GM23338 (cell line): ENCODE measurements at regions not wholly inside any gene's neighbourhood (a gene's known extent, or its start where the extent isn't known, plus 50 kb on each side); places are given as distances from the start of the nearest gene placed in this dataset.

ENCODE experiments used
- ATAC-seq: fragments of 200-7000 bp; cut with Tn5 transposase; 3 replicates; pipeline ENCODE4 v1.9.1; 2020
- DNase-seq: peaks from one replicate; pipeline ENCODE4 v3.0.0-alpha.2; 2015; ENCODE audit warnings: low spot score
- H2AFZ ChIP-seq: fragments of 200-600 bp; sonication (generic); 2 replicates; pipeline ENCODE4 v1.8.0; 2016; ENCODE audit warnings: antibody characterized with exemption, mild to moderate bottlenecking, moderate library complexity
- H3F3A ChIP-seq: fragments of 200-600 bp; sonication (generic); replicated peaks from 2 replicates; pipeline ENCODE4 v1.8.0; 2017; ENCODE audit warnings: antibody characterized with exemption, mixed run types, low read depth
- H3K27ac ChIP-seq: fragments of 200-600 bp; sonication (generic); 2 replicates; pipeline ENCODE4 v1.6.1; 2016; ENCODE audit warnings: low read depth
- H3K27me3 ChIP-seq: fragments of 200-600 bp; sonication (generic); 2 replicates; pipeline ENCODE4 v1.8.0; 2016; ENCODE audit warnings: mild to moderate bottlenecking, mixed run types, moderate library complexity; ENCODE audit not compliant: insufficient read depth
- H3K36me3 ChIP-seq: fragments of 200-600 bp; sonication (generic); 2 replicates; pipeline ENCODE4 v1.8.0; 2016; ENCODE audit warnings: mild to moderate bottlenecking; ENCODE audit not compliant: insufficient read depth
- H3K4me1 ChIP-seq: fragments of 200-600 bp; sonication (generic); 2 replicates; pipeline ENCODE4 v1.8.0; 2016; ENCODE audit warnings: mild to moderate bottlenecking, moderate library complexity; ENCODE audit not compliant: insufficient read depth
- H3K4me2 ChIP-seq: fragments of 200-600 bp; sonication (generic); 2 replicates; pipeline ENCODE4 v1.7.1; 2017; ENCODE audit warnings: mixed run types
- H3K4me3 ChIP-seq: fragments of 200-600 bp; sonication (generic); 2 replicates; pipeline ENCODE4 v1.6.1; 2016; ENCODE audit warnings: mixed run types
- H3K79me2 ChIP-seq: fragments of 200-600 bp; sonication (generic); replicated peaks from 2 replicates; pipeline ENCODE4 v1.8.0; 2017; ENCODE audit warnings: mild to moderate bottlenecking; ENCODE audit not compliant: insufficient read depth
- H3K9me2 ChIP-seq: fragments of 200-600 bp; sonication (generic); 2 replicates; pipeline ENCODE4 v1.8.0; 2017; ENCODE audit not compliant: insufficient read depth
- H4K20me1 ChIP-seq: fragments of 200-600 bp; sonication (generic); replicated peaks from 2 replicates; pipeline ENCODE4 v1.8.0; 2017; ENCODE audit warnings: mild to moderate bottlenecking; ENCODE audit not compliant: insufficient read depth
- H3K27ac Mint-ChIP-seq: 2 replicates; pipeline ENCODE4 v1.8.0; 2020; ENCODE audit warnings: inconsistent platforms, mild to moderate bottlenecking, moderate library complexity, mixed read lengths
- H3K27me3 Mint-ChIP-seq: 3 replicates; pipeline ENCODE4 v1.8.0; 2022; ENCODE audit warnings: low read depth, mild to moderate bottlenecking, moderate library complexity, mixed read lengths, inconsistent platforms; ENCODE audit not compliant: insufficient read depth, poor library complexity
- H3K36me3 Mint-ChIP-seq: 3 replicates; pipeline ENCODE4 v1.8.0; 2021; ENCODE audit warnings: low read depth, mild to moderate bottlenecking, inconsistent platforms, moderate library complexity, mixed read lengths
- H3K4me1 Mint-ChIP-seq: 3 replicates; pipeline ENCODE4 v1.8.0; 2020; ENCODE audit warnings: mild to moderate bottlenecking, inconsistent platforms, mixed read lengths
- H3K4me3 Mint-ChIP-seq: 3 replicates; pipeline ENCODE4 v1.8.0; 2021; ENCODE audit warnings: moderate library complexity, mild to moderate bottlenecking, inconsistent platforms, mixed read lengths
- H3K9me3 Mint-ChIP-seq: 3 replicates; pipeline ENCODE4 v1.8.0; 2020; ENCODE audit warnings: moderate library complexity, mild to moderate bottlenecking, inconsistent platforms, mixed read lengths
- EZH2 ChIP-seq: fragments of 200-600 bp; sonication (generic); IDR thresholded peaks from one replicate; pipeline ENCODE4 v1.8.0; 2017; ENCODE audit warnings: antibody characterized with exemption, mild to moderate bottlenecking, low read depth; ENCODE audit not compliant: unreplicated experiment
- EZH2phosphoT487 ChIP-seq: fragments of 200-600 bp; sonication (generic); IDR thresholded peaks from one replicate; pipeline ENCODE4 v1.8.1; 2018; ENCODE audit warnings: antibody characterized with exemption; ENCODE audit not compliant: unreplicated experiment
- JUNB ChIP-seq: IDR thresholded peaks from one replicate; pipeline ENCODE4 v1.6.1; 2016; ENCODE audit warnings: antibody characterized with exemption; ENCODE audit not compliant: unreplicated experiment
- NANOG ChIP-seq: IDR thresholded peaks from 2 replicates; pipeline ENCODE4 v1.6.1; 2016; ENCODE audit warnings: antibody characterized with exemption, borderline replicate concordance
- POLR2AphosphoS5 ChIP-seq: IDR thresholded peaks from 2 replicates; pipeline ENCODE4 v1.6.1; 2016; ENCODE audit warnings: antibody characterized with exemption, low read depth
- STAT1 ChIP-seq: IDR thresholded peaks from one replicate; pipeline ENCODE4 v1.6.1; 2016; ENCODE audit warnings: antibody characterized with exemption; ENCODE audit not compliant: unreplicated experiment
- ZNF114 ChIP-seq: fragments of 250-450 bp; sonication (Bioruptor Pico); IDR thresholded peaks from 2 replicates; pipeline ENCODE4 v1.5.0; 2020; ENCODE audit warnings: mild to moderate bottlenecking, moderate library complexity
- ZNF331 ChIP-seq: fragments of 250-450 bp; sonication (Bioruptor Pico); IDR thresholded peaks from 2 replicates; pipeline ENCODE4 v1.5.0; 2020; ENCODE audit warnings: low read depth, mild to moderate bottlenecking, moderate library complexity
- TF ChIP-seq, protein P1 (sequence below), 2 experiments: fragments of 200-600 bp in 1 of 2; sonication (generic) in 1 of 2; conservative IDR thresholded peaks; 2 replicates each; pipeline versions ENCODE4 v1.5.1 to v1.6.1; 2016 to 2017; ENCODE audit warnings: antibody characterized with exemption in 2 of 2, low read depth in 2 of 2, mild to moderate bottlenecking in 2 of 2, moderate library complexity in 1 of 2
- TF ChIP-seq, protein P2 (sequence below): IDR thresholded peaks from one replicate; pipeline ENCODE4 v1.6.1; 2018; ENCODE audit warnings: antibody characterized with exemption; ENCODE audit not compliant: unreplicated experiment
- TF ChIP-seq, protein P3 (sequence below): IDR thresholded peaks from 2 replicates; pipeline ENCODE4 v1.6.1; 2016; ENCODE audit warnings: antibody characterized with exemption

GRCh38 chr9:135201711-135202110, 114.2 kb downstream of the OLFM1 start:
- Histone ChIP-seq H3K4me1 (peaks cover 12% of the 10 kb centered on the region), H3K27ac (no peak overlapping the region), H2AFZ (no peak overlapping the region), H3K9me2 (0 out of 2 replicates have a peak, but pooled peaks cover 4% of the 10 kb centered on the region), H3K36me3 (no peaks in the 10 kb centered on the region), H3F3A (no peaks in the 10 kb centered on the region), H4K20me1 (no peaks in the 10 kb centered on the region), H3K79me2 (no peaks in the 10 kb centered on the region), H3K4me3 (no peak overlapping the region), H3K4me2 (no peak overlapping the region), H3K27me3 (no peaks in the 10 kb centered on the region)
- DNase-seq (no peak), ATAC-seq (no peak)
- TF ChIP-seq NANOG = no peak
- TF ChIP-seq, protein P1, sequence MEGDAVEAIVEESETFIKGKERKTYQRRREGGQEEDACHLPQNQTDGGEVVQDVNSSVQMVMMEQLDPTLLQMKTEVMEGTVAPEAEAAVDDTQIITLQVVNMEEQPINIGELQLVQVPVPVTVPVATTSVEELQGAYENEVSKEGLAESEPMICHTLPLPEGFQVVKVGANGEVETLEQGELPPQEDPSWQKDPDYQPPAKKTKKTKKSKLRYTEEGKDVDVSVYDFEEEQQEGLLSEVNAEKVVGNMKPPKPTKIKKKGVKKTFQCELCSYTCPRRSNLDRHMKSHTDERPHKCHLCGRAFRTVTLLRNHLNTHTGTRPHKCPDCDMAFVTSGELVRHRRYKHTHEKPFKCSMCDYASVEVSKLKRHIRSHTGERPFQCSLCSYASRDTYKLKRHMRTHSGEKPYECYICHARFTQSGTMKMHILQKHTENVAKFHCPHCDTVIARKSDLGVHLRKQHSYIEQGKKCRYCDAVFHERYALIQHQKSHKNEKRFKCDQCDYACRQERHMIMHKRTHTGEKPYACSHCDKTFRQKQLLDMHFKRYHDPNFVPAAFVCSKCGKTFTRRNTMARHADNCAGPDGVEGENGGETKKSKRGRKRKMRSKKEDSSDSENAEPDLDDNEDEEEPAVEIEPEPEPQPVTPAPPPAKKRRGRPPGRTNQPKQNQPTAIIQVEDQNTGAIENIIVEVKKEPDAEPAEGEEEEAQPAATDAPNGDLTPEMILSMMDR (conservative IDR thresholded peaks at IDR 0.05; ENCODE audit: low read depth in 2 of 2) = no peak
- Mint-ChIP-seq H3K9me3 (peaks cover 23% of the 10 kb centered on the region), H3K4me3 (no peak overlapping the region), H3K4me1 (peaks cover 25% of the 10 kb centered on the region), H3K36me3 (peaks cover 13% of the 10 kb centered on the region), H3K27ac (no peak overlapping the region), H3K27me3 (peaks cover 14% of the 10 kb centered on the region)

- Mint-ChIP-seq H3K4me1 (peaks cover 4% of the 10 kb centered on the region), H3K9me3 (peaks cover 23% of the 10 kb centered on the region), H3K36me3 (peaks cover 13% of the 10 kb centered on the region), H3K27ac (no peak overlapping the region), H3K4me3 (no peak overlapping the region), H3K27me3 (peaks cover 6% of the 10 kb centered on the region)
- DNase-seq (no peak), ATAC-seq (no peak)
- Histone ChIP-seq H3K79me2 (no peaks in the 10 kb centered on the region), H3K4me1 (peaks cover 2% of the 10 kb centered on the region), H2AFZ (no peak overlapping the region), H3K9me2 (0 out of 2 replicates have a peak, but pooled peaks cover 4% of the 10 kb centered on the region), H4K20me1 (no peaks in the 10 kb centered on the region), H3K27me3 (no peaks in the 10 kb centered on the region), H3F3A (no peaks in the 10 kb centered on the region), H3K36me3 (no peaks in the 10 kb centered on the region), H3K4me2 (no peak overlapping the region), H3K4me3 (no peak overlapping the region), H3K27ac (no peak overlapping the region)
- TF ChIP-seq EZH2 (no peak), JUNB (no peak), EZH2phosphoT487 (no peak), ZNF331 (CRISPR knock-in tag) (no peak), ZNF114 (no peak), POLR2AphosphoS5 (no peak), NANOG (no peak), STAT1 (no peak)
- TF ChIP-seq, protein P1 (conservative IDR thresholded peaks at IDR 0.05; ENCODE audit: low read depth in 2 of 2) = no peak
- TF ChIP-seq, protein P2, sequence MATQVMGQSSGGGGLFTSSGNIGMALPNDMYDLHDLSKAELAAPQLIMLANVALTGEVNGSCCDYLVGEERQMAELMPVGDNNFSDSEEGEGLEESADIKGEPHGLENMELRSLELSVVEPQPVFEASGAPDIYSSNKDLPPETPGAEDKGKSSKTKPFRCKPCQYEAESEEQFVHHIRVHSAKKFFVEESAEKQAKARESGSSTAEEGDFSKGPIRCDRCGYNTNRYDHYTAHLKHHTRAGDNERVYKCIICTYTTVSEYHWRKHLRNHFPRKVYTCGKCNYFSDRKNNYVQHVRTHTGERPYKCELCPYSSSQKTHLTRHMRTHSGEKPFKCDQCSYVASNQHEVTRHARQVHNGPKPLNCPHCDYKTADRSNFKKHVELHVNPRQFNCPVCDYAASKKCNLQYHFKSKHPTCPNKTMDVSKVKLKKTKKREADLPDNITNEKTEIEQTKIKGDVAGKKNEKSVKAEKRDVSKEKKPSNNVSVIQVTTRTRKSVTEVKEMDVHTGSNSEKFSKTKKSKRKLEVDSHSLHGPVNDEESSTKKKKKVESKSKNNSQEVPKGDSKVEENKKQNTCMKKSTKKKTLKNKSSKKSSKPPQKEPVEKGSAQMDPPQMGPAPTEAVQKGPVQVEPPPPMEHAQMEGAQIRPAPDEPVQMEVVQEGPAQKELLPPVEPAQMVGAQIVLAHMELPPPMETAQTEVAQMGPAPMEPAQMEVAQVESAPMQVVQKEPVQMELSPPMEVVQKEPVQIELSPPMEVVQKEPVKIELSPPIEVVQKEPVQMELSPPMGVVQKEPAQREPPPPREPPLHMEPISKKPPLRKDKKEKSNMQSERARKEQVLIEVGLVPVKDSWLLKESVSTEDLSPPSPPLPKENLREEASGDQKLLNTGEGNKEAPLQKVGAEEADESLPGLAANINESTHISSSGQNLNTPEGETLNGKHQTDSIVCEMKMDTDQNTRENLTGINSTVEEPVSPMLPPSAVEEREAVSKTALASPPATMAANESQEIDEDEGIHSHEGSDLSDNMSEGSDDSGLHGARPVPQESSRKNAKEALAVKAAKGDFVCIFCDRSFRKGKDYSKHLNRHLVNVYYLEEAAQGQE = no peak
- TF ChIP-seq, protein P3, sequence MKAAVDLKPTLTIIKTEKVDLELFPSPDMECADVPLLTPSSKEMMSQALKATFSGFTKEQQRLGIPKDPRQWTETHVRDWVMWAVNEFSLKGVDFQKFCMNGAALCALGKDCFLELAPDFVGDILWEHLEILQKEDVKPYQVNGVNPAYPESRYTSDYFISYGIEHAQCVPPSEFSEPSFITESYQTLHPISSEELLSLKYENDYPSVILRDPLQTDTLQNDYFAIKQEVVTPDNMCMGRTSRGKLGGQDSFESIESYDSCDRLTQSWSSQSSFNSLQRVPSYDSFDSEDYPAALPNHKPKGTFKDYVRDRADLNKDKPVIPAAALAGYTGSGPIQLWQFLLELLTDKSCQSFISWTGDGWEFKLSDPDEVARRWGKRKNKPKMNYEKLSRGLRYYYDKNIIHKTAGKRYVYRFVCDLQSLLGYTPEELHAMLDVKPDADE = no peak
Measured at GRCh38 chr9:135204177-135204576, 116.7 kb downstream of the OLFM1 start.
